NCI-H446 treated with DMSO at 0.1 percent for 48 hours (cell line): ENCODE measurements at regions not wholly inside any gene's neighbourhood (a gene's known extent, or its start where the extent isn't known, plus 50 kb on each side); places are given as distances from the start of the nearest gene placed in this dataset.

ENCODE experiments used
- DNase-seq: peaks from one replicate; lab custom pipeline; 2025; lab: John Stamatoyannopoulos, UW

DNA sequence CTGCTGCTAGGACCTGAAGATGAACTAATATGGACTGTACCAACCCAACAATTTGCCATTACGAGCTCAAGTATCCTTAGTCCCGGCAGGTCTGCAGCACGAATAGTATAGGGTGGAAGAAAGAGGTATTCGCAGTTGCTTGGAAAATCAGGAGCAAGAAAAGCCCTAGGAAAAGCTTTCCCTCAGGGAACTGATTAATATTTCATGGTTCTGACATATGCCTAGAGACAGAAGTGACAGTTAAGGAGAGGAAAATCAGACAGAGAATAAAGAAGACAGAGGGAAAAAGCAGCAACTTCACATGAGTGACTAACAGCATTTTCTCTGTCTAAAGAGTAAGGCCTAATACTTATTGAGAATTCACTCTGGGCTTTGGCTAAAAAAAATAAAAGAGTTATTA lies 602.9 kb upstream of the ATP2B1 start:
- DNase-seq, result no peak

DNA sequence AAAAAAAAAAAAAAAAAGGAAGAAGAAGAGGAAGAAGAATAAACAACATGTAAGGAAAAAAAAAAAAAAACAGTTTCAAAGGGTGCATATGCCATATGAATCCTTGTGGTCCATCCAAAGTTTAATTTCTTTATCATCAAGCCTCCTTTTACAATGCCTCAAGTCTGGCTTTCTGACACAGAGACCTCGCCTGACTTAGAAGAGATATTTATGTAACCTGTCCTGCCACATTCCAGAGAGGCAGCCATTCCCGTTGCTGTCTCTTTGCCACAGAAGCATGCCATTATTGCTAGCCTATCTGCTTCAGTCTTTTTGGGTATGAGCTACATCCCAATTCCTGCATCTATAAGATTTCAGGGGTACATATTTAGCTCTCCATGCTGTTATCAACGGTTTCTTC lies 596.7 kb upstream of the ATP2B1 start:
- DNase-seq, result no peak

DNA sequence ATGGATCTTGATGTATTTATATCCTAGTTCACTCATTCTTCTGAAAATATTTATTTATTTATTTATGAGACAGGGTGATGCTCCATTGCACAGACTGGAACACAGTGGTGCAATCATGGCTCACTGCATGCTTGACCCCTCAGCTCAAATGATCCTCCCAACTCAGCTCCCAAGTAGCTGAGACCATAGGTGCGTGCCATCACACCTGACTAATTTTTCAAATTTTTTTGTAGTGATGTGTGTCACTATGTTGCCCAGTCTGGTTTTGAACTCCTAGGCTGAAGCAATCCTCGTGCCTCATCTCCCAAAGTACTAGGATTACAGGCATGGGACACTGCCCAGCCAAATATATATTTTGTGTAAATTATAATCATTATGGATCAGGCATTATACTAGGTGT lies 595.6 kb upstream of the ATP2B1 start:
- DNase-seq, result no peak

DNA sequence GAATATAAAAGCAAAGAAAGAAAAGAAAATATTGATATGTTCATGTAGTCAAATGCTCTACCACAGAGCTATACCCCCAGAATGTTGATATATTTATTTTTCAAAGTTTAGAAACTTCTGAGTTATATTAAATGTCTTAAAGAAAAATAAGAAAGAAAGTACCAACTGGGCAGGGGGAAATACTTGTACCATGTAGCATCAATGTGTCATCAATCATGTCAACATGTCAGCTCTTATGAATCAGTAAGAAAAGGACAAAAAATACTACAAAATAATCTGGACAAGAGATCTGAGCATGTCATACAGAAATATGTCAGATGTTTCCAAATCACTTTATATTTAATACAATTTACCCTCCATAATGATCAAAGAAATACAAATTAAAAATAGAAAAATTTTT lies 595.1 kb upstream of the ATP2B1 start:
- DNase-seq, result no peak

DNA sequence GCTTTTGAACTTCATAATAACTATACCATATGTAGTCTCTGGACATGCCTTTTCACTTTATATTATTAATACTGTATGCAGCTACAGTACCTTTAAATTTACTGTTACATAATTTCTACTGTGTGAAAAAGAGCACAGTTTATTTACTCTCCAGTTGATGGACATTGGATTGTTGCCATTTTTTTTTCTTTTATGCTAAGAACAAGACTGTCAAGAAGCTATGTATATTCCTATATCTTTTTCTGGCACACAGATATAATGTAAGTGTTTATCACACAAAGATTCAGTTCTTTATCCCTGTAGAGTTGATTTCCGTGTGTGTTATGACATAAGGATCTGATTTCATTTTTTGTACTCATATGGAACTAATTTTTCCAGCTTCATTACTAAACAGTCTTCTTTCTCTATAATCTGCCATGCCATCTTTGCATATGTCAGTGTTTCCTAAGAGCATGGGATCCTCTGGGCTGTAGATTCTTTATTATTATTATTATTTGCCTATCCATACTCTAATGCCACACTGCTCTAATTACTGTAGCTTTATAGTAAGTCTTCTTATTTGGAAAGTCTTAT lies 593.0 kb upstream of the ATP2B1 start:
- no peak for DNase-seq

DNA sequence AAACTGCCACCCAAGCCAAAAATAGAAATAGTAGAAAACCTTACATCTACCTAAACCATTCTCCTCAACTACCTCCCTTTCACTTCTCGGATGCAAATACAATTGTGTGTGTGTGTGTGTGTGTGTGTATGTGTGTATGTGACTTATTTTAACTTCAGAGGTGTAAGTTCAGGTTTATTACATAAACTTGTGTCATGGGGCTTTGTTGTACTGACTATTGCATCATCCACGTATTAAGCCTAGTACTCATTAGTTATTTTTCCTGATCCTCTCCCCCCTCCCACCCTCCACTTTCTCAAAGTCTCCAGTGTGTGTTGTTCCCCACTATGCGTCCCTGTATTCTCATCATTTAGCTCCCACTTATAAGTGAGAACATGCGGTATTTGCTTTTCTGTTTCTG lies 592.5 kb upstream of the ATP2B1 start:
- DNase-seq, result no peak

DNA sequence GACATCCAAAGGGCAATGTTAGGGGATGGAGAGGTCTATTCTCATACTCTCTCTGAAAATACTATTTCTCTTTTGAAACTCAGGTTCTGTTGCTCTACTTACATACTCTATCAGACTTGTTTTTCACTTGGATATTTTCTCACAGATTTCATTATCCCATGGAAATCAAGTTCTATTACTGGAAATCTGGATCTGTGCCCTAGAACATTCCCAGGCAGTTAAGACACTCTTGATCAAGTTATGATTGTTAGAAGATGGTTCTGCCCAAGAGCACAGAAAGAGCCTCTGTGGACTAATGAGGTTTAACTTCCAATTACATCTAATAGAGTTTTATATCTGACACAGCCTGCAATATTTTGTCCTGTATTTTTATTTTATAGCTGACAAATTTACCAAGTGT lies 591.0 kb upstream of the ATP2B1 start:
- no peak for DNase-seq

DNA sequence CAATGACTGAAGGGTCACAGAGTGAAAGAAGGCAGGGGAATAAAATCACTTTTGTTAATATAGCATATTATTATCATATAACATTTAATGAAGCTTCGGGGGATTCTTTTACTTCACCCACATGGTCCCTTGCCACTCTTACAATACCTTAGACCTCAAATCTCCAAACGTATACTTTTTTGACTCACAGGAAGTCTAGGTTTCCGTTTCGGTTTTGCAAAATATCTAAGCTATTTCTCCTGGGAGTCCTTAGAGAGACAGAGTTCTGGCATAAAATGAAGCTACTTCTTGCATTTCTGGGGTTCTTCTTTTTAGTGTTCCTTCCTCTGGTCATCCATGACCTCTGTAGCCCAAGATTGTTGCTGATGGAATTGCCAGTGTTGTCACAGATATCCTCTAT lies 590.5 kb upstream of the ATP2B1 start:
- DNase-seq, result no peak

DNA sequence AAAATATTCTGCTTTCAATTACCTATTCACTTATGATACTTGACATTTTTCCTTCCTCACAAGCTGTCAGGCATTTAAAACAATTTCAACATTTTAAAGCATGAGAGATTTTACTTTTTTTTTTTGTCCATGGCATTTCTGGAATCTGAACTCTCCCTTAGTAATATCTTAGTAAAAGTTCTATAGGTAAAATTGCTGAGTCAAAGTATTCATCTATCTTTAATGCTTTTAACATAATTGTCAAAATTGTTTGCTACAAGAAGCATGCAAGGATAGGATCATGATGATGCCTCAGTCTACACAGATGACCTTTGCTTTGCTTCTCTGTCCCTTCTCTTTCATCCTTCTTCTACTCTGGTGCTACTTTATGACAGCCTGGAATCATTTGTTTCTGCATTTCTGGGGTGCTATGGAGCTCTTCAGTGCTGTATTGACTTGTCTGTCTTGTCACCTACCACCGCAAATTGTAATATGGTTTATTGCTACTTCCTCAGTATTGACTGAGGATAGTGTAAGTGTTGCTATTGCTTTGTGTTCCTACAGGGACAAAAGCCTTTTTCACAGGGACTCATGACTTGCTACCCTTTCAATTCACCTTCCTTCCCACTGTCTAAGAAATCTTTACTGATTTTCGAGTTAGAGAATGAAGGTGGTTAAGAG lies 589.8 kb upstream of the ATP2B1 start:
- DNase-seq, result no peak

DNA sequence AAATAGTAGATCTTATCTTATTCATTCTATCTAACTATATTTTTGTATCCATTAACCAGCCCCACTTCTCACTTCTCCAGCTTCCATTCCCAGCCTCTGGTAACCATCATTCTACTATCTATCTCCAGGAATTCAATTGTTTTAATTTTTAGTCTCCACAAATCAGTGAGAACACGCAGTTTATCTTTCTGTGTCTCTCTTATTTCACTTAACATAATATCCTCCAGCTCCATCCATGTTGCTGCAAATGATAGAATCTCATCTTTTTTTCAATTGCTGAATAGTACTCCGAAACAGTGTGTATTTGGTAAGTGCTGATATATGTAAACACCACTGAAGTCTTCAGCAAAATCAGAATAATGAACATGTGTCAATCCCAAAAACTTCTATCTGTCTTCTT lies 587.2 kb upstream of the ATP2B1 start:
- DNase-seq, result no peak

DNA sequence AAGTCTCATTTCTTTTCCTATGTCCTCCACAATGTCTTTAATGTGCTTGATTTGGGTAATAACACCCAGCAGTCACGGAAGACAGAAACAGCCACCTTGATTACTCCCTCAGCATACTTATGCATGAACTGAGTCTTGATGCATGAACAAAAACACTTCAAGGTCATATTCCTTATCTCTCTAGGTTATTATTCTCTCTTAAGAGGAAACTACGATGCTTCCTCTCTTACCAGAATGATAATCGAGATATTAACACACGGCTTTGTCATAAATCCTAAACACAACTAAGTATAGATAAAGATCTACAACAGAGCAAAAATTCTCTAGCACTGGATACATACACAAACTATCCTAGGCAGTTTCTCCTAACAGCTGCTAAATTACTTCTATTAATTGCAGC lies 583.5 kb upstream of the ATP2B1 start:
- DNase-seq, result no peak

DNA sequence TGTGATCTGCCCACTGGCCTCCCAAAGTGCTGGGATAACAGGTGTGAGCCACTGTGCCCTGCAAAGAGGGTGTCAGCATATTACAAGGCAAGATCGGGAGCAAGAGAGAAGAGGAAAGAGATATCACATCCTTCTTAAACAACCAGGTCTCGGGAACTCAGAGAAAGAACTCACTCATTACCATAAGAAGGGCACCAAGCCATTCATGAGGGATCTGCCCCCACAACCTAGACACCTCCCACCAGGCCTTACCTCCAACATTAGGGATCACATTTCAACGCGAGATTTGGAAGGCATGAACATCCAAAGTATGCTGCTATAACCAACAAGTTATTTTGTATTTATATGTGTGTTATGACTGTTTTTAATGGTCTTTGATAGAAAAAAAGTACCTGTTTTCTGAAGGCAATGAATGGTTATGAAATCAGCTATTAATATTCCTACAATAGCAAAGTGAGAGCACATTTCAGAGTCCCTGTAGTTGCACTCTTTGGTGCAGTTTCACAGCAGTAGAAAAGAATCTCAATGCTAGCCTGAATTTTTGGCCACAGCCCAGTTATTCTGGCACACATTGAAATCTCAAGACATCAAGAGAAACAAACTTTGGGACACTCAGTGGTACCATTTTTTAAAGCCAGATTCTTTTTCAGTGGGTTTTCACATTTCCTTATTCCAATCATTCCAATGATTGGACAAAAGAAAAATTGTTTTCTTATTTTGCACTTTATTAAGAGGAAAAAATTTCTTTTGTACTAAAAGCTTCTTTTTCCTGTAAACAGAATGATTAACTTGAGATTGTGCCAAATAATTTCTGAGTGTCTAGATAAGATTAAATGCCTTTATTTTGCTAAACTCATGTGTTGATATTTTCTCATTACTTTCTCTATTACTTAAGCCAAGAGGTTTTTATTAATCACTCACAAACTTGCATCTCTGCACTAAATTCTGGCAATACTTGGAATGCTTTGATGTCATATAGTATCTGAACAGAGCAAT lies 582.6 kb upstream of the ATP2B1 start:
- no peak for DNase-seq

DNA sequence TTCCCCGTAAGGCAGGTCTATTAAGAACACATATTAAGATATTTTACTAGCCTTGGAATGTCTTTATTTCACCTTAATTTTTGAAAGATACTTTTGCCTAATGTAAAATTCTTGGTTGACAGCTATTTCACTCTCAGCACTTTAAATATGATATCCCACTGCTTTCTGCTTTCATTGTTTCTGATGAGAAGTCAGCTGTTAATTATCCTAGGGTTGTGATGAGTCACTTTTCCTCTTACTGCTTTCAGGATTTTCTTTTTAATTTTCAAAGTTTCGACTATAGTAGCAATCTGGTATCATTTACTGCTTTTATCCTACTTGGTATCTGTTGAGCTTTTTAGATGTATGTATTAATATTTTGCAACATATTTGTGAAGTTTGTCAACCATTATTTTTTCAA lies 578.9 kb upstream of the ATP2B1 start:
- DNase-seq, result no peak

DNA sequence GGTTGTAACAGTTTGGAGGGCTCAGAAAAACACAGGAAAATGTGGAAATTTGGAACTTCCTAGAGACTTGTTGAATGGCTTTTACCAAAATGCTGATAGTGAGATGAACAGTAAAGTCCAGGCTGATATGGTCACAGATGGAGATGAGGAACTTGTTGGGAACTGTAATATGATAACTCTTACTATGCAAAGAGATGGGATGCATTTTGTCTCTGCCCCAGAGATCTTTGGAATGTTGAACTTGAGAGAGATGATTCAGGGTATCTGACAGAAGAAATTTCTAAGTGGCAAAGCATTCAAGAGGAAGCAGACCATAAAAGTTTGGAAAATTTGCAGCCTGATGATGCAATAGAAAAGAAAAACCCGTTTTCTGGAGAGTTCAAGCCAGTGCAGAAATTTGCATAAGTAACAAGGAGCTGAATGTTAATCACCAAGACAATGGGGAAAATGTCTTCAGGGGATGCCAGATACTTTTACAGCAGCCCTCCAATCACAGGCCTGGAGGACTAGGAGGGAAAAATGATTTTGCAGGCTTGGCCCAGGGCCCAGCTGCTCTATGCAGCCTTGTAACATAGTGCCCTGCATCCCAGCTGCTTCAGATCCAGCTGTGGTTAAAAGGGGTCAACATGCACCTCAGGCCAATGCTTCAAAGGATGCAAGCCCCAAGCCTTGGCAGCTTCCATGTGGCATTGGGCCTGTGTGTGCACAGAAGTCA lies 572.7 kb upstream of the ATP2B1 start:
- no peak for DNase-seq

DNA sequence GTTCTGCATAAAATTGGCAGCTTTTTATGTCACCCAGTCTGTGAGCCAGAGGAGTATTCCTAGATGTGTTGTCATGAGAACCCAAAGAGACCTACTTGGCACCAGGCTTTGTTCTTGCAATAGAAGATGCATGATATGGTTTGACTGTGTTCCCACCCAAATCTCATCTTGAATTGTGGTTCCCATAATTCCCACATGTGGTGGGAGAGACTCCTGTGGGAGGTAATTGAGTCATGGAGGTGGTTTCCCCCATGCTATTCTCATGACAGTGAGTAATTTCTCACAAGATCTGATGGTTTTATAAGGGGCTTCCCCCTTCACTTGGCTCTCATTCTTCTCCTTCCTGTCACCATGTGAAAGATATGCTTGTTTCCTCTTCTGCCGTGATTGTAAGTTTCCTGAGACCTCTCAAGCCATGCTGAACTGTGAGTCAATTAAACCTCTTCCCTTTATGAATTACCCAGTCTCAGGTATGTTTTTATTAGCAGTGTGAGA lies 572.0 kb upstream of the ATP2B1 start:
- DNase-seq, result no peak

DNA sequence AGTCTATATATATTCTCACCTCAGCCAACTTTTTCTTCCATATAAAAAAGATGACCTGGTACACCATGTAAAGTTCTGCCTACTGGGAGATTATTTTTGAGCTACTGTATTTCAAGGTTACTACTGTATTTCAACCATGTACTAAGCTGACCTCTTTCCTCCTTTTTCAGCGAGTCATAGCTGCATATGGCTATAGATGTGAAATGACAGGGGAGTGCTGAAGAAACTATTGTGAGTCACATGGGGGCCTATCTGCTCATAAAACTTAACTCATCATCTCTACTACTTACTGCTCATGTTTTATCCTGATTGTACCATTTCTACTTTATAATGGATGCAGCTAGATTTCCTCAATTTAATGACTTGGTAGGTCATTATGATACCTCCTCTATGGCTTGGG lies 571.4 kb upstream of the ATP2B1 start:
- no peak for DNase-seq

DNA sequence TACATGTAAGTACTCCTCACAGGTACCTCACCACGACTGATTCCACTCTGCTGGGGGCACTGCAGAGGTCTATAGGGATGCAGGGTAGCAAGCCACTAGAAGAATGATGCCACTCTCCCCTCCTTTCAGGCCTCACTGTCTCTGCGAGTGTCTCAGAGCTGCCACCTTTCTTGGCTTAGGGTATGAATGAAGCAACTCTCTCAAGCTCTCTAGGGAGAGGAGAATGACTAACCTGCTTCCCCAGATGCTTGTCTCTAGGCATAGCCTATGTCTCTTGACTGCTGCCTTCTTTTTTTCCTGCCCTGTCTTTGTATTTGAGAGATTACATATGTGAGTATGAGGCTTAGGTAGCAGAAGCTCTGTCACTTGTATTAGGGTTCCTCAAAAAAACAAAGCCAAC lies 566.5 kb upstream of the ATP2B1 start:
- no peak for DNase-seq

DNA sequence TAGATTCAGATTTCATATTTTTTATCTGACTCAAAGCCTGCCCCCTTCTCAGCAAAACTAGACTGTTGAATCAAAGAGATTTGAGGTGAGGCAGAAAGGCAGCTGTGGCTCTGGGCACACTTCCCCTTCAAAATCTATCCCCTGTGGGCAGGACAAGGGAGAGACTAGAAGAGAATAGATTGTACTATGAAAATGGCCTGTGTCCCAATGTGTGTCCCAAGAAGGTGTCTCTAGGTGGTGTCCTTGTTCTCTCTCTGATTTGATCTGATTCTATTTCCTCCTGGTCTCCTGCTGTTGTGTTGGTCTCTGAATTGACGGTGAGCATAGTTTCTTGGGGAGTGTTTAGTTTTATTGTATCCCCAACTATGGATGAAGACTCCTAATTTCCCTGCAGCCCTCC lies 565.8 kb upstream of the ATP2B1 start:
- DNase-seq, result no peak

DNA sequence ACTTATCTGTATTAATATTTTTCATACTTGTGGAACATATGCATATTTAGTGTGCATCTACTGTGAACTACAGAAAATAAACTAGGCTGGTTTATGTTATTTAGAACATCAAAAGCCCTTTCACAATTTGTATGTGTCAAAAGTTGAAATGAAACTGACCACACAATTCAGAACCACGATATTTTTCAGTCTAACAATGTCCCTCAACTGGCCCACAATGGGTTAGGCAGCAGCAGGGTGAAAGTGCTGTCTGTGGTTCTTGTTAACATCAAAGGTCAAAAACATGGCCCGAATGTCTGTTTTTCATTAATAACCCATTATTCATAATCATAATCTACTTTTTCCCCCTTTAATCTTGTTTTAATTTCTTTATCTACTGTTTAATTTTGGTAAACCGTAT lies 559.9 kb upstream of the ATP2B1 start:
- DNase-seq, result no peak

DNA sequence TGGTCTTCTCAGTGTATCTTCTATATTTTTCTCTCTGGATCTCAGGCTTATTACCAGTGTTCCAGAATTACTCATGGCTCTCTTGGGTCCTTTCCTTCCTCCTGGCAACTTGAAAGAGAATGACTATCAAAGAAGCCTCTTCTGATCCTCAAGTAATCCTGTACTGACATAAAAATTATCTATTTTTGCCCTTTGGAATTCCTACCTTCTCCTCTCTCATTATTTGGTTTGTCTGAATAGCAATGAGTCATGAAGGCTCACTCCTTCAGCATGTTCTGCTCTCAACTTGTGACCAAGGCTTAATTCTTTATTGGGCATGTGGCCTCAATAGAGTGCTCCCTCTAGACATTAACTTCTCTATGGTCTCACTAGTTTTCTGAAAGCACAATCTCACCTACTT lies 553.6 kb upstream of the ATP2B1 start:
- no peak for DNase-seq

DNA sequence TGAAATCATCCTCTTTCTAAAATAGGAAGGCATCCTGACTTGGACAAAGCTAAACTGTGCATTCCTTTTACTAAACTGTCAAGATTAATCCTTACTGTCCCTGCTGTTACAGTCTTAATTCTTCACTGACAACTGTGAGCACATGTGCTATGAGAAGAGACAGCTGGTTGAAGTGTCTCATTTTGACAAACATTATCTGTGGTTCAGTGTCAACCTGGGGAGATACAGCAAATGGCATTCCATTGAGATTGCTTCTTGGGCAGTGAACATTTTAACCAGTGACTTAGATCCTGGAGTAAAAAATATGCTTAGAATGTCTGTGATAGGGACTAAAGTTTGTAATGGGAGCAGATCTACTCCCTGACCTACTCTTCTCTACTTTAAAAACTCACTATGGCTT lies 552.6 kb upstream of the ATP2B1 start:
- DNase-seq, result no peak

DNA sequence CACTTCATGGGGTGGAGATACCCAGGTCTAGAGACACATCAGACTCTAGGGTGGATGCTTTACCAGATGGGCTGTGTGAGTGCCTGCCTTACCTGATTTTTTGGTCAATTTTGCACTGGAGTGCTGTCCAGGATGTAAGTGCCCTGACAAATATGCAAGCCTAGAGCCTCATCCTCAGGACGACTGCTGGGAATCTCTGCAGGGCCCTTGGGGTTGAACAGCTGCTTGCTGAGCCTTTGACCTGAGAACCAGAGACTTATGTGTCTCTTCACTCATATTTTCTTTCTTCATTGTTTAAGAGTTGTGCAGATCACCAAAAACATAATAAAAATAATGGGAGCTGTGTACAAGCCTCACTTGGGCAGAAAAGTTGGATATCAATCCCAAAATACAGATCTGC lies 551.5 kb upstream of the ATP2B1 start:
- no peak for DNase-seq
